Esophagus squamous epithelium (tissue), 4 donors: ENCODE measurements at regions not wholly inside any gene's neighbourhood (a gene's known extent, or its start where the extent isn't known, plus 50 kb on each side); places are given as distances from the start of the nearest gene placed in this dataset.

Experiments used
- POLR2A ChIP-seq, 4 donors: fragments of 450-650 bp; IDR thresholded peaks; one replicate each; pipeline ENCODE4 v1.6.1; 2017; ENCODE audit warnings: antibody characterized with exemption in 4 of 4, mild to moderate bottlenecking in 4 of 4, moderate library complexity in 3 of 4
- TF ChIP-seq, protein P1 (sequence below), 6 experiments: fragments of 450-650 bp in 4 of 6; fragments of 200-600 bp in 2 of 6; sonication (generic) in 2 of 6; IDR thresholded peaks; one replicate each; pipeline ENCODE4 v1.5.1; 2016 to 2019; ENCODE audit warnings: antibody characterized with exemption in 6 of 6, mild to moderate bottlenecking in 4 of 6, moderate library complexity in 4 of 6

DNA sequence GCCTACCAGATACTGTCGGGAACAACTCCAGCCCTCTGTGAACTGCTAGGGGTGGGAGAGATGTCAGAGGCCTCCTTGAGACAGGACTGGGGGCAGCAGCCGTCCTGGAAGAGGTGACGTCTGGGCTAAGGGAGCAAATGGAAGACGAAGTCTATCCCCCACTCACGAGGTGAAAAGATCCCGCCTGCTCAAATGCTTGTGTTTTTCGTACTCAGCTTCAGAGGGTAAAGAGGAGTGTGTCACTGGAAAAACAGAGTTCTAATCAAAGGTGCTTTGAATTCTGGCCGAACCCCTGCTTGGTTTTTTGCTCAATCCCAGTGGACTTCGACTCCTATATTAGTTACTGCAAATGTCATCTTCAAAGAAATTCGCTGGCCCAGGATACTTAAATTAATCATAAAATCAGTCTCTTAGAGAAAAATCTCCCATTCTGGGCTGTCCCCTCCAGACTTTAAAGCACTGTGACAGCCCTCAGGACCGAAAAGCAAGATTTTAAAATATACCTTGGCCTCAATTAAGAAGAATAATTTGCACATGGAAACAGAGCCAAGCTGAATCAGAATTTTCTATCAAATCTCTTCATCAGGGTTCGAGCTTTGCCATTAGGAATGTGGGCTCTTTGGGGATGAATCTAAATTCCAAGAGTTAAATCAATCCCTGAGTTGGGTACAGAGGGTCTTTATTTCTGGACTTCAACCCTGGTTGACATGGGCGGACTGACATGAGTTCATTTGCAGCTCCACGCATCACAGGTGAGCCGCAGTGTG lies 61.8 kb upstream of the AFDN start:
- TF ChIP-seq, protein P1, sequence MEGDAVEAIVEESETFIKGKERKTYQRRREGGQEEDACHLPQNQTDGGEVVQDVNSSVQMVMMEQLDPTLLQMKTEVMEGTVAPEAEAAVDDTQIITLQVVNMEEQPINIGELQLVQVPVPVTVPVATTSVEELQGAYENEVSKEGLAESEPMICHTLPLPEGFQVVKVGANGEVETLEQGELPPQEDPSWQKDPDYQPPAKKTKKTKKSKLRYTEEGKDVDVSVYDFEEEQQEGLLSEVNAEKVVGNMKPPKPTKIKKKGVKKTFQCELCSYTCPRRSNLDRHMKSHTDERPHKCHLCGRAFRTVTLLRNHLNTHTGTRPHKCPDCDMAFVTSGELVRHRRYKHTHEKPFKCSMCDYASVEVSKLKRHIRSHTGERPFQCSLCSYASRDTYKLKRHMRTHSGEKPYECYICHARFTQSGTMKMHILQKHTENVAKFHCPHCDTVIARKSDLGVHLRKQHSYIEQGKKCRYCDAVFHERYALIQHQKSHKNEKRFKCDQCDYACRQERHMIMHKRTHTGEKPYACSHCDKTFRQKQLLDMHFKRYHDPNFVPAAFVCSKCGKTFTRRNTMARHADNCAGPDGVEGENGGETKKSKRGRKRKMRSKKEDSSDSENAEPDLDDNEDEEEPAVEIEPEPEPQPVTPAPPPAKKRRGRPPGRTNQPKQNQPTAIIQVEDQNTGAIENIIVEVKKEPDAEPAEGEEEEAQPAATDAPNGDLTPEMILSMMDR (IDR thresholded peaks at IDR 0.05): no peak
- no peak for TF ChIP-seq POLR2A (IDR thresholded peaks at IDR 0.05)
